Naive B cell (primary cell): ENCODE measurements at regions not wholly inside any gene's neighbourhood (a gene's known extent, or its start where the extent isn't known, plus 50 kb on each side); places are given as distances from the start of the nearest gene placed in this dataset.

ENCODE experiments used
- ATAC-seq, 2 donors: fragments of 150-1000 bp; cut with Tn5 transposase; 2 replicates each; pipeline ENCODE4 v1.10.0; 2021; ENCODE audit warnings: low read depth in 2 of 2, mild to moderate bottlenecking in 2 of 2, moderate library complexity in 2 of 2
- DNase-seq: peaks from one replicate; pipeline ENCODE4 v3.0.0; 2022
- H3K27ac Mint-ChIP-seq, 6 donors: one replicate each; pipeline ENCODE4 v1.8.0; 2020 to 2022; ENCODE audit warnings: mild to moderate bottlenecking in 6 of 6, mixed read lengths in 6 of 6, moderate library complexity in 5 of 6, inconsistent platforms in 2 of 6
- H3K27me3 Mint-ChIP-seq, 3 donors: one replicate each; pipeline ENCODE4 v1.8.0; 2021 to 2022; ENCODE audit warnings: mixed read lengths in 3 of 3, mild to moderate bottlenecking in 1 of 3
- H3K36me3 Mint-ChIP-seq, 2 donors: one replicate each; pipeline ENCODE4 v1.8.0; 2020 to 2022; ENCODE audit warnings: mixed read lengths in 2 of 2, inconsistent platforms in 1 of 2, mild to moderate bottlenecking in 1 of 2
- H3K4me1 Mint-ChIP-seq, 3 donors: one replicate each; pipeline ENCODE4 v1.8.0; 2020 to 2022; ENCODE audit warnings: mixed read lengths in 3 of 3, inconsistent platforms in 1 of 3, mild to moderate bottlenecking in 1 of 3, moderate library complexity in 1 of 3
- H3K4me3 Mint-ChIP-seq, 8 donors: one replicate each; pipeline ENCODE4 v1.8.0; 2020 to 2022; ENCODE audit warnings: mild to moderate bottlenecking in 8 of 8, mixed read lengths in 8 of 8, moderate library complexity in 8 of 8, inconsistent platforms in 2 of 8
- H3K9me3 Mint-ChIP-seq, 7 donors: one replicate each; pipeline ENCODE4 v1.8.0; 2020 to 2022; ENCODE audit warnings: mixed read lengths in 7 of 7, mild to moderate bottlenecking in 5 of 7, inconsistent platforms in 2 of 7, moderate library complexity in 1 of 7

DNA sequence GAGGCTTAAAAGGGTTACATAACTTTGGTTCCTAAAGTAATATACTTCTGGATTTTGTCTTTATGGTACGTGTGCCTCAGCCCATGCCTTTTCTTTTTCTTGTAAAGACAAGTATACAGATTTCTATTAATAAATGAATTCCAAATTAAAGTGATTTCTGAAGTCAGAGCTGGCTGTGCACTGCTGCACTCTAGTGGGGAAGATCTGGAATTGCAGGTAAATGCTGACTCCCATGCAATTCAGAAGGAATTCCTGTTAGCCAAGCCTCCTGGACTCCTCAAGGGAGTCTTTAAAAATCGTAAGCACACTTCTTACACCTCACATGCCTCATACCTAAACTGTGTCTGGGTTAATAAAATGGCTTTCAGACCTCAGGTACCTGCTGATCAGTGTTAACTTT is 118.4 kb upstream of the SLC7A1 start:
- H3K9me3 Mint-ChIP-seq = peaks cover 0 to 16% (median 5%) of the 10 kb centered on the region in 7 donors
- H3K27me3 Mint-ChIP-seq = peaks cover 26 to 38% (median 30%) of the 10 kb centered on the region in 3 donors
- H3K27ac Mint-ChIP-seq = no peak overlapping the region
- ATAC-seq (no peak), DNase-seq (no peak)
- no peak overlapping the region for H3K4me3 Mint-ChIP-seq
- no peaks in the 10 kb centered on the region for H3K36me3 Mint-ChIP-seq
- no peaks in the 10 kb centered on the region for H3K4me1 Mint-ChIP-seq

DNA sequence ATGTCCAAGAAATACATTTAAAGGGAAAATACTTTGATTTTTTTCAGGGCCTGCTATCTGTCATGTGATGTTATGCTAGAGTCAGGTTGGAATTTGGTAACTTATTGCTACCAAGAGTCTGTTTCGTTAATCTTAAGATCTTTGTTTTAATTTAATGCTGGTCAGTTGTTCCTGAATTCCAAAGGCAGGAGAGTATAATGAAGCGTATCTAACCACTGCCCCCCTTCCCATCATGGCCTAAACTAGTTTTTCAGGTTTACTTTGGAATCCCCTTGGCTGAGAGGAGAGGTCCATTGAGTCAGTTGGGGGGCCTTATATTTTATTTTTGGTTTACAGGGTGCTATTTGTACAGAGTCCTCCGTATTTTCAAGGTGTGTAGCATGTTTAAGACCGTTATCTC is 116.3 kb upstream of the SLC7A1 start:
- no peak for ATAC-seq
- H3K4me1 Mint-ChIP-seq = no peaks in the 10 kb centered on the region
- peak overlapping the region in 1 of 6 donors; percentile 38 for H3K27ac Mint-ChIP-seq
- DNase-seq = no peak
- H3K9me3 Mint-ChIP-seq = peaks cover 0 to 16% (median 5%) of the 10 kb centered on the region in 7 donors
- no peak overlapping the region for H3K4me3 Mint-ChIP-seq
- H3K27me3 Mint-ChIP-seq = peaks cover 13 to 39% (median 23%) of the 10 kb centered on the region in 3 donors
- no peaks in the 10 kb centered on the region for H3K36me3 Mint-ChIP-seq

DNA sequence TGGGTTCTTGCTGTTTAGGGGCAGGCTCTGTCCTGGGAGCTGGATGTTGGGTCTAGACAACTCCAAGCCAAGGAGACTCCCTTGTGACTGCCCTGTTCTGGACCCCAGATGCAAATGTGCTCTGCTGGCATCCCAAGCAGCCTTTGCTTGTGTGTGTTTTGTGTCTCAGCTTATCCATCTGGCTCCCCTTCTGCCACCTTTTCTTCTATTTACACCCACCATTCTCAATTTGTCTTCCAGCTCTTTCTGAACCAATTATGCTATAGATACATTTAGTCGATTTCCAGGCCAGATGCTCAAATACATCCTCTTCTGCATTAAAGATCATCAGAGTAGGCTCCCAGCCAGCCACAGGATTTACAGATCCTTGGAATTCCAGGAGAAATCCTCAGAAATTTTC is 115.0 kb upstream of the SLC7A1 start:
- no peak overlapping the region for H3K4me3 Mint-ChIP-seq
- no peaks in the 10 kb centered on the region for H3K4me1 Mint-ChIP-seq
- peaks cover 8 to 39% (median 21%) of the 10 kb centered on the region in 3 donors for H3K27me3 Mint-ChIP-seq
- H3K9me3 Mint-ChIP-seq = peaks cover 0 to 16% (median 5%) of the 10 kb centered on the region in 7 donors
- ATAC-seq (no peak), DNase-seq (no peak)
- no peak overlapping the region for H3K27ac Mint-ChIP-seq
- no peaks in the 10 kb centered on the region for H3K36me3 Mint-ChIP-seq

- Mint-ChIP-seq H3K4me1 (no peaks in the 10 kb centered on the region), H3K9me3 (peaks cover 0 to 10% (median 2%) of the 10 kb centered on the region in 7 donors), H3K27me3 (peaks cover 8 to 36% (median 19%) of the 10 kb centered on the region in 3 donors), H3K36me3 (no peaks in the 10 kb centered on the region), H3K4me3 (no peak overlapping the region), H3K27ac (no peak overlapping the region)
- no peak for DNase-seq
- ATAC-seq = no peak
Observed at GRCh38 chr13:29709407-29710069, 114.0 kb upstream of the SLC7A1 start.

DNA sequence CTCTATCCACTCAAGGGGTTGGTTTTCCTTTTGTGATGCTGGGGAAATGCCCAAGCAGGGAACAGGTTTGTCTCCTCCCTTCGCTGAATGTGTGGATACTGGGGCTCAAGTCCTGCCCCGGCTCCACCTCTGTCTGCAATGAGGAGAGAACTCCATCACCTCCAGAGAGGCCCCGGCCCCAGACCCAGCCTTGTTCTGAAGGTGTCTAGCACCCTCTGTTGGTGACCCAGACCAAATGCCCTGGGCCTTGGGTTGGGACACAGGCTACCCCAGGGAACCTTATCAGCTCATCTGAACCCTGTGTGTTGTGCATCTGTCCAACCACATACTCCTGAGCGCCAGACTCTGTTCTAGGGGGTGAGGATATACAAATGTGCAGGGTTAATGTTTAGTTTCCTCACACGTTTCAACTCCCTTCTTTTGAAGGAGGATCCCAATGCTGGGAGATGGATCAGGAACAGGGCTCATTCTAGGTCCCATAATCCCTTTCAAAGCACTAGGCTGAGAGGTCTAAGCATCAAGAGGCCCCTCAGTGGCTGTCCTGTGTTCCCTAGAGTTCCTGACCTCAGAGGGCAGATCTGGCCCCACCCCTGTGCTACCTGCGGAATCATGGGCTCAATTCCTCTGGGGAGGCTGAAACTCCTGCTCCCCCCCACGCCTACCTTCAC is 112.5 kb upstream of the SLC7A1 start:
- peak in 1 of 2 donors; percentile 69 for ATAC-seq
- H3K4me3 Mint-ChIP-seq = no peak overlapping the region
- peak; percentile 5 for DNase-seq
- no peak overlapping the region for H3K27ac Mint-ChIP-seq
- H3K9me3 Mint-ChIP-seq = peaks cover 0 to 9% (median 0%) of the 10 kb centered on the region in 7 donors
- H3K27me3 Mint-ChIP-seq = peaks cover 16 to 47% (median 23%) of the 10 kb centered on the region in 3 donors
- H3K36me3 Mint-ChIP-seq = peaks cover 0 to 5% of the 10 kb centered on the region in 2 donors
- no peaks in the 10 kb centered on the region for H3K4me1 Mint-ChIP-seq

GRCh38 chr13:29706923-29707322 is 111.4 kb upstream of the SLC7A1 start:
- Mint-ChIP-seq H3K27me3 (peaks cover 14 to 46% (median 24%) of the 10 kb centered on the region in 3 donors), H3K4me3 (no peak overlapping the region), H3K9me3 (peaks cover 0 to 5% (median 0%) of the 10 kb centered on the region in 7 donors), H3K4me1 (no peaks in the 10 kb centered on the region), H3K36me3 (peaks cover 0 to 5% of the 10 kb centered on the region in 2 donors), H3K27ac (no peak overlapping the region)
- DNase-seq = no peak
- ATAC-seq = no peak

GRCh38 chr13:29704648-29705047 is 109.2 kb upstream of the SLC7A1 start:
- Mint-ChIP-seq H3K9me3 (peaks cover 0 to 5% (median 0%) of the 10 kb centered on the region in 7 donors), H3K4me1 (no peaks in the 10 kb centered on the region), H3K4me3 (no peak overlapping the region), H3K36me3 (peaks cover 0 to 5% of the 10 kb centered on the region in 2 donors), H3K27ac (no peak overlapping the region), H3K27me3 (peaks cover 14 to 46% (median 18%) of the 10 kb centered on the region in 3 donors)
- ATAC-seq (no peak), DNase-seq (no peak)

DNA sequence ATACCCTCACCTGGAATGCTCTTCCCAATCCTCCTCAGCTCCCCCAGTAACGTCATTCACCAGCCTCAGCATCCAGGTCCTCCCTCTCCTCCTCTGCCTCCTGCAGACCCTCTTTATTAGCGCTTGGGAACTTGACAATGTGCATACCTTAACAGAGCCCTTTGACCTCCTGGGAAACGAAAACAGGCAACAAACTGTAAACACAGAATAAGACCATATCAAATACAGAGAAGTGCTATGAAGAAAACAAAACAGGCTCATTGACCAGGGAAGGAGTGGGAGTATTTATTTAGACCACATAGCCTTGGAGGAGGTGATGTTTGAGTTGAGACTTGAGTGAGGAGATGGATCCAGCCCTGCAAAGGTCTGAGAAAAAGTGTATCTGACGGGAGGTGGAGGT is 107.9 kb upstream of the SLC7A1 start:
- no peaks in the 10 kb centered on the region for H3K4me1 Mint-ChIP-seq
- H3K27me3 Mint-ChIP-seq = peaks cover 18 to 45% (median 22%) of the 10 kb centered on the region in 3 donors
- H3K27ac Mint-ChIP-seq = no peak overlapping the region
- H3K36me3 Mint-ChIP-seq = peaks cover 0 to 5% of the 10 kb centered on the region in 2 donors
- ATAC-seq (no peak), DNase-seq (no peak)
- no peak overlapping the region for H3K4me3 Mint-ChIP-seq
- H3K9me3 Mint-ChIP-seq = peaks cover 0 to 5% (median 0%) of the 10 kb centered on the region in 7 donors

DNA sequence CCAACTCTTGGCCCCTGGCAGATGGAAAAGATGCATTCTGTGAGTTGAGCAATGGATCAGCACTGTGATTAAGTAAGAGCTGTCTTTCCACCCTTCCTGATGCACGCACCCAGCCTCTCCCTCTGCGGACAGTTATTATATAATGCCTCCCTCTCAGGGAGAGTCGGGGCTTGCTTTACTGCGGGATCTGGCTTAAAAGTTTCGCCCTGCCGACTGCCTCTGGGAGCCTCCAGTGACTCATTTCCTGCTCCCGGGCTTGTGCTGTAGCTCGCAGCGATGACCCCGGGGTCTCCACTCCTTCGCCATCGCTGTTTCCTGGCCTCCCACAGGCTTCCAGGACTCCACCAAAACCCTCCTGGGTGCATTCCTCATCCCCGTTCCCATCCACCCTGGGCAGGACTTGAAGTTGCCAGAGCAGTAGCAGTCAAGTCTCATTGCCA is 107.4 kb upstream of the SLC7A1 start:
- no peak overlapping the region for H3K27ac Mint-ChIP-seq
- DNase-seq = no peak
- H3K4me1 Mint-ChIP-seq = no peaks in the 10 kb centered on the region
- peaks cover 18 to 45% (median 22%) of the 10 kb centered on the region in 3 donors for H3K27me3 Mint-ChIP-seq
- H3K36me3 Mint-ChIP-seq = peaks cover 0 to 5% of the 10 kb centered on the region in 2 donors
- H3K4me3 Mint-ChIP-seq = no peak overlapping the region
- no peak for ATAC-seq
- H3K9me3 Mint-ChIP-seq = peaks cover 0 to 5% (median 0%) of the 10 kb centered on the region in 7 donors

DNA sequence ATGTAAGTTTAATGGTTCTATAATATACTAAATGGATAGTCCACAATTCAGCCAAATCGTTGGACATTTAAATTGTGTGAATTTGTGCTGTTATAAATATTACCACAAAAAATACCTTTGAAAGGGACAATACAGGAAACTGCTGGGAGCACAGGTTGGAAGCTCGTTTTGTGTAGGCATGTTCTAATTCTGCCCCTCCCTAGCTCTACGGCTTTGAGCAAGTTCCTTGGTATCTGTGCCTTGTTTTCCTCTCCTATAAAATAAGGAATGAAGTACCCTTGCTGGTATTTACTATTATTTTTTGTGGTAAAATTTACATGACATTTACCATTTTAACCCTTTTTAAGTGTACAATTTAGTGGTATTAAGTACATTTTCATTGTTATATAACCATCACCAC is 102.6 kb upstream of the SLC7A1 start:
- peaks cover 21 to 39% (median 29%) of the 10 kb centered on the region in 3 donors for H3K27me3 Mint-ChIP-seq
- ATAC-seq (no peak), DNase-seq (no peak)
- peaks cover 0 to 6% (median 0%) of the 10 kb centered on the region in 7 donors for H3K9me3 Mint-ChIP-seq
- H3K4me3 Mint-ChIP-seq = no peak overlapping the region
- no peak overlapping the region for H3K27ac Mint-ChIP-seq
- no peaks in the 10 kb centered on the region for H3K36me3 Mint-ChIP-seq
- no peaks in the 10 kb centered on the region for H3K4me1 Mint-ChIP-seq

DNA sequence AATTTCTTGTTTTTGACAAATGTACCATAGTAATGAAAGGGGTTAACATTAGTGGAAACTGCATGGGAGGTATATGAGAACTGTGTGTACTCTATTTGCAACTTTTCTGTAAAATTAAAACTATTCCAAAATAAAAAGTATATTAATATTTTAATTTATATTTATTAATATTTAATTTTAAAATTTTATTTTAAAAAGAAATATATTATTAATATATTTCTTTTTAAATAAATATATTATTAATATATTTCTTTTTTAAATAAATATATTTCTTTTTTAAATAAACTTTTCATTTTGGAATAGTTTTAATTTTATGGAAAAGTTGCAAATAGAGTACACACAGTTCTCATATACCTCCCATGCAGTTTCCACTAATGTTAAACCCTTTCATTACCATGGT is 101.1 kb upstream of the SLC7A1 start:
- H3K27me3 Mint-ChIP-seq = peaks cover 19 to 32% (median 24%) of the 10 kb centered on the region in 3 donors
- no peak overlapping the region for H3K27ac Mint-ChIP-seq
- DNase-seq (no peak), ATAC-seq (no peak)
- no peaks in the 10 kb centered on the region for H3K36me3 Mint-ChIP-seq
- peaks cover 0 to 6% (median 0%) of the 10 kb centered on the region in 7 donors for H3K9me3 Mint-ChIP-seq
- H3K4me3 Mint-ChIP-seq = no peak overlapping the region
- no peaks in the 10 kb centered on the region for H3K4me1 Mint-ChIP-seq

DNA sequence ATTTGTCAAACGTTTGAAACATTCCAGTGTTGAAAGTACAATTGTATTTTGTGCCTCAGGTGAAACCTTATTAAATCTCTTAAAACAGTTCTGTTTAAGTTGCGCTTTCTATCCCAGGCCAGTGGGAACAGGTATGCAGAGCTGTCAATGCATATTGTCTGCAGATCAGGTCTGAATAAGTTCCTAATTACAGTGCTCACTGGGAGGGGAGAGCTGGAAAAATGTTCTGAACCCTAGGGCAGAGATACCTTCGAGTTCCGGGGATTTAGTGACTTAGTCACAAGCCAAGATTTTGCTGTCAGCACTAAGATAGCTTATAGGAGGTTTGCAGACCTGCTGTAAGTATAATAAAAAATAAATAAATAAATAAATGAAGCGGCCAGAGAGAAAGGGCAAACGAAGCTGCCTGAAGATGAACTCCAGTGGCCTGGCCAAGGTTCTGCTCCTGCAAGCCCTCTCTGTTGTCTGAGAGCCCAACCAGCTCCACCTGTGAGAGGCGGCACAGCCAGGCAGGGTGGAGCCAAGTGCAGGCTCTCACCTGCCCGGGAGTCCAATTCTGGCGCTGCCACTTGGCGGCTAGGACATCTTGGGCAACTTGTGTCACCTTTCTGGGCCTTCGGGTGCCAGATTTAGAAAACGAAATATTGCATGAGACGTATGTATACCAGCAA is 97.9 kb upstream of the SLC7A1 start:
- Mint-ChIP-seq H3K4me1 (no peaks in the 10 kb centered on the region), H3K36me3 (no peaks in the 10 kb centered on the region), H3K4me3 (no peak overlapping the region), H3K27ac (no peak overlapping the region), H3K9me3 (peaks cover 0 to 6% (median 0%) of the 10 kb centered on the region in 7 donors), H3K27me3 (peaks cover 23 to 28% (median 28%) of the 10 kb centered on the region in 3 donors)
- ATAC-seq = no peak
- DNase-seq = no peak

DNA sequence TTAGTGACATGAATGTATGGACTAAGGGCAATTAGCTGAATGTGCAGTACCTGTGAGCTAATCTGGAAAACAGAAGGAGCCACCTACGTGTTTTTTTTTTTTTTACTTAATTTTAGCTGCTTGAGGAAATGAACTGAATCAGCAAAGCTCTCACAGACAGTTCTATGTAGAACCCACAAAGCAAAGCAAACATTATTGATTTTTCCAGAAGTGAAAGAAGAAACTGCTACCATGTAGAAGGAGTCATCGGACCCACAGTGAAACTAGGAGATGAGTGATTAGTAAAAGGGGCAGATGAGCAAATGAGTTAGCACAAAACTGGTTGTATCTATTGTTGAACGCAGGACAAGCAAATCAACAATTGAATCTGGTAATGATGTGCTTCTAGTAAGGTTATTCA is 94.1 kb upstream of the SLC7A1 start:
- ATAC-seq = no peak
- peaks cover 23 to 26% (median 25%) of the 10 kb centered on the region in 3 donors for H3K27me3 Mint-ChIP-seq
- H3K9me3 Mint-ChIP-seq = peaks cover 0 to 1% (median 0%) of the 10 kb centered on the region in 7 donors
- H3K36me3 Mint-ChIP-seq = no peaks in the 10 kb centered on the region
- no peak for DNase-seq
- no peak overlapping the region for H3K4me3 Mint-ChIP-seq
- H3K27ac Mint-ChIP-seq = no peak overlapping the region
- no peaks in the 10 kb centered on the region for H3K4me1 Mint-ChIP-seq
